Urothelium cell line (cell line): ENCODE measurements at regions not wholly inside any gene's neighbourhood (a gene's known extent, or its start where the extent isn't known, plus 50 kb on each side); places are given as distances from the start of the nearest gene placed in this dataset.
A peak's percentile ranks its signal among the peaks of the same experiment; 100 is the strongest.
"Not testable (repeated sequence)": the region's sequence is repeated elsewhere in the genome, so short reads cannot be mapped to it uniquely, and the experiment has no call there.

Experiments used
- DNase-seq: peaks from one replicate; pipeline ENCODE4 v3.0.0; 2011; ENCODE audit warnings: low spot score, mixed read lengths
- FAIRE-seq: peaks from 2 replicates; lab custom pipeline; 2011; peaks lifted over from hg19 to GRCh38; lab: Jason Lieb, UNC

DNA sequence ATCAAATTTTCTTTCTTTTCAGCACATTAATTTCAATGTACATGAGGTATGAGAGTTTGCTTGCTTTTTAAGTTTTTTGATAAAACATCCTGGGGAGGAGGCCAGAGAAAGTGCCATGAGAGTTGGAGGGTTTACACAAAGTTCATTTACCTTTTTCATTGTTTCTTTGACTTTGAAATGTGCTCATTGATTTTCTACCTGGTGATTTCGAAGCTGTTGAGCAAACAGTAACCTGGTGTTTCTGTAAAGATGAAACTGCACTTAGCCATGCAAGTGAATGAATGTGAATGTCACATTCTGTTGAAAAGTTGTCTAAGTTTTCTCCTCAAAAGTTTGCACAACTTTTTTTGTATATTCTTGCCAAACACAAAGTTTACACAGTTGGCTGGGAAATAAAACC is 797.0 kb downstream of the METTL4 start:
- DNase-seq (no peak), FAIRE-seq (no peak)

DNA sequence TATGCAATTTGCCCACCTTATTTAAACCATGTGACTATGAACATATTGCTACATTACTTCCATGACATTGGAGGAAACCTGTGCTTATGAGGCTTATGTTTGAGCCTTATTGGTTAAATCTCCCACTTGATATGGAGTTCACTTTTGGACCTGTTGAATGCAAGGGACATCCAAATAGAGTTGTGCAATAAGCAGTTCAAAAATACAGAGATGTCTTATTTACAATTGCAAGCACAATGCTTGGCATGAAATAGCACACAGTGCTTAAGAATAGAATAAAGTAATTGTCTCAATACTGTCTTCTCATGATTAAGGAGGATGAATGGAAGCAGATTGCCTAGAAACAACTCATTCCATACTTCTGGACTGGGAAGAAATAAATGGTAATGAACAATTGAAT is 793.5 kb downstream of the METTL4 start:
- no peak for DNase-seq
- no peak for FAIRE-seq

DNA sequence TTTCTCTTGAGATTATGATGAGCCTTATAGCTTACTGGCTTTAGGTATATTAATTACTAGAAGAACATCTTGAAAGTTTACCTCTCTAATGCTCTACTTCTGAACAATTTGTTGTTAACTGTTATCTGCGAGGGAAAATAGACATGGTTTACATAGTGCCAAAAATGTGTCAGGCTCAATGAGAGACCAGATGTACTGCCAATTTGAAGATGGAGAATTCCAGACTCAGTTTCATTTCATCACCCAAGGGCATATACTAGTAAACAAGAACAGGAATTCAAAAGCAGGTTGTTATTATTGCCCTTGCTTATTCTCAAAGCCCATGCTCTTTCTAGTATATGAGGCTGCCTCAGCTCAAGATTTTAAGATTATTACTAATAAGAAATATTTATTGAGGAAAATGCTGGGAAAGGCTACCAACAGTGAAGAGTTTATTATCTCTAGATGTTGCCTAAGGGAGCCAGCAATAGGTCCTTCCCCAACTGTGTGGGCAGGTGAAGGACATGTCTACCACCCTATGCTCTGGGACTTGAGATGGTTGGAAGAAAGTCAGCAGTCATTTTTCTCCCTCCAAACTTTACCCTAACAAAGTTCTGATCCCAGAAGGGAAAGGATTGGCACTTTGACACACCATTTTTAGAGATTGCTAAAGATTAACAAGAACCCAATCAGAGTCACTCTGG is 792.7 kb downstream of the METTL4 start:
- FAIRE-seq (no peak), DNase-seq (no peak)

DNA sequence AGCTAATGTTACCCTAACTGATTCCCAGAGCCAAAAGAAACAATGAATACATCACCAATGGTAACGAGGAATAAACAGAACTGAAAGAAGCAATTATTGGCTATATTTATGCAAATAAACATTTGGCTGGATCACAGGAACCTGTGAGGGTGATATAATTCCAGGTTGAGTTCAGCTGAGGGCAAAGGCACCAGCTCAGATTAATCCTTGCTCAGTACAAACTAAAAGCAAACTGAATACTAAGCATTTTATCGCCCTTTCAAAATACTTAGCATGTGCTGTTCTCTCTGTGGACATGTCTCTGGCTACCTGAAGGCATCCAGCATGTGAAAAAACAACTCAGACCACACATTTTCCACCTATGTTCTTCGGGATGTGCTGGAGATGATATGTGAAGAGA is 791.7 kb downstream of the METTL4 start:
- FAIRE-seq (no peak), DNase-seq (no peak)

DNA sequence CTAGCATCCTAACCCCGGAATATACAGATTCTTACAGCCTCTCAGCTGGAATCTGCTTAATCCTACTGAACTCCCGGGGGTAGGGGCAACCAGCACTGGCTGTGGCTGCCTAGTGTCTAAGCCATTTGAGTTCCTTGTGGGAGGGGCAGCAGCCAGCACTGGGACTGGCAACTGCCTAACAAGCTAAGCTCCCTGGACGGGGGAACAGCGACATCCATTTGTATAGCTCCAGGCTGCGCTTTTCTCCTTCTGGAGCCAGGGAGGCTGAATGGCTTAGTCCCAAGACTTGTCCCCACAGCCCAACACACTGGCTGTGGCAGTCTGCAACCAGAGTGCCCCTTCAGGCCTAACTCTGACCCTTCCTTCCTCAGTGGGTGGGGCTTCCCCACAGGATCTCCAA is 787.2 kb downstream of the METTL4 start:
- FAIRE-seq, result peak; percentile 59

DNA sequence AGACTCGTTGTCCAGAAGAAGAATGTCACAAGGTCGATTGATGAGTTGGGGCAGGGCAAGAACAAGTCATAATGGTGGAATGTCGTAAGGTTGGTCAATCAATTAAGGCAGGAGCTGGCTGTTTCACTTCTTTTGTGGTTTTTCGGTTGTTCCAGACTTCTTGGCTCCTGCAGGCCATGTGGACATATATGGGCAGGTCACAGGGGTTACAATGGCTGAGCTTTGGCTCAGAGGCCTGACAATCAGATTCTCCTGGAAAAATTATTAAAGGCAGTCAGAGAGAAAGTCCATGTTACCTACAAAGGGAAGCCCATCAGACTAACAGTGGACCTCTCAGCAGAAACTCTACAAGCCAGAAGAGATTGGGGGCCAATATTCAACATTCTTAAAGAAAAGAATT is 785.3 kb downstream of the METTL4 start:
- not testable (repeated sequence) for FAIRE-seq

More for the DNA sequence above, 787.2 kb downstream of the METTL4 start:
- DNase-seq, result no peak

DNA sequence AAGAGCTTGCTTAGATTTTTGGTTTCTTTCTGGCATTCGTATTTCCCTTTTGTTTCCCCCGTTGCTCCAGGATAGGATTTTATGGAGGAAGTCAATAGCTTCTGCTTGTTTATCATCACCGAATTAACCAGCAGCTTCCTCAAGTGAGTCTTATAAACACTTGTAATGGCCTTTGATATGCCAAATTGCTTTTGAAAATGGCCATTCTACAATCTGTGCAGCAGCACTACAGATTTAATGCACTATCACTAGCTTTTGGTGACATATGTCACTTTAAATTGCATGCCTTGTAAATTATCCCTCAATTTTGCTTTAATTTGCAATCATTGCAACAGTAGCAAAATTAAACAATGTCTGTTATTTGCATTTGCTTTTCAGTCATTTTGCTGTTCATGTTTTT is 774.7 kb downstream of the METTL4 start:
- FAIRE-seq (no peak), DNase-seq (no peak)

More for the DNA sequence above, 785.3 kb downstream of the METTL4 start:
- not testable (repeated sequence) for DNase-seq

DNA sequence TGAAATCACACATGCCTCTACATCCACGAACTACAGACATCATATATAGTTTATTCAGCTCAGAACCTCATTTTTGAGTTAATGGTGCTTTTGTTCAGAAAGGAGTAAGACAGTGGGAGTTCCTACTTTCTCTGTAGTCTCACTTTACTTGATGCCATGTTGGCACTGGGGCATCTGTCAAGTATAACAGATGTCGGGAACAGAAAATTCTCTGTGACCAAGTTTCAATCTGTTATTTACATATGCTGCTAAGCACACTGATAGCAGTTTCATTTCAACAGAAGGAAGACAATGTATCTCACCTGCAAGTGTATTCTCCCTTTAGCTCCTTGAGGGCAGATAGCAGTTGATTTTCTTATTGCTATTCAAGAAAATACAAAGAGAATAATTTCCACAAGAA is 774.1 kb downstream of the METTL4 start:
- no peak for DNase-seq
- FAIRE-seq, result no peak

DNA sequence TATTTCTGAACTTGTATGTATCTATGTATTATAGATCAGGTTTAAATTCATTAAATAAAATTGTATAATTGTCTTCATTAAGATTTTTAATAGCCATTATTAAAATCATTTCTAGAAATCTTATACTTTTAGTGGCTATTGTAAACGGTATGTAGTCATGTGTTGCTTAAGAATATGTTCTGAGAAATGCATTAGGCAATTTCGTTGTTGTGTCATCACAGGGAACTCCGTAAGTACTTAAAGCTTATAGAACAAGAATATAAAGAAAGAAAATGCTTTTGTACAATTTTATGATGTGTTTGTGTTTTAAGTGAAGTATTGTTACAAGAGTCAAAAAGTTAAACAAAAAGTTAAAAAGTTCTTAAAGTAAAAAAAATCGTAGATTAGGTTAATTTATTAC is 765.8 kb downstream of the METTL4 start:
- DNase-seq, result no peak
- no peak for FAIRE-seq

DNA sequence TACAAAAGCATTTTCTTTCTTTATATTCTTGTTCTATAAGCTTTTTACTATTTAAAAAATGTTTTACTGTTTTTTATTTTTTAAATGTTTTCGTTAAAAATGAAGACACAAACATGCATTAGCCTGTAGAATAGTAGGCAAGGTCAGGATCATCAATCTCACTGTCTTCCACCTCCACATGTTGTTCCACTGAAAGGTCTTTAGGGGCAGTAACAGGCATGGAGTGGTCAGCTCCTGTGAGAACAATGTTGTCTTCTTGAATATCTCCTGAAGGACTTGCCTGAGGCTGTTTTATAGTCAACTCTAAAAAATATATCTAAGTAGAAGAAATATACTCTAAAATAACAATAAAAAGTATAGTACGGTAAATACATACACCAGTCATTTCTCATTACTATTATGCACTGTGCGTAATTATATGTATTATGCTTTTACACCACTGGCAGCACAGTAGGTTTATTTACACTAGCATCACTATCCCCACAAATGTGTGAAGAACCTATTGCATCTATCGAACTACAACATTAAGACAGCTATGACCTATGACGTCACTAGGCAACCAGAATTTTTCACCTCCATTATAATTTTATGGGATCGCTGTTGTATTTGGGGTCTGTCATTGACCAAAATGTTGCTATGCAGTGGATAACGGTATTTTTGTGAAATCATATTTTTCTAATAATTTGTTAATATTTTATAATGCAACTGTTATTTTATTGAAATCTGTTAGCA is 764.3 kb downstream of the METTL4 start:
- no peak for DNase-seq
- peak; percentile 40 for FAIRE-seq

DNA sequence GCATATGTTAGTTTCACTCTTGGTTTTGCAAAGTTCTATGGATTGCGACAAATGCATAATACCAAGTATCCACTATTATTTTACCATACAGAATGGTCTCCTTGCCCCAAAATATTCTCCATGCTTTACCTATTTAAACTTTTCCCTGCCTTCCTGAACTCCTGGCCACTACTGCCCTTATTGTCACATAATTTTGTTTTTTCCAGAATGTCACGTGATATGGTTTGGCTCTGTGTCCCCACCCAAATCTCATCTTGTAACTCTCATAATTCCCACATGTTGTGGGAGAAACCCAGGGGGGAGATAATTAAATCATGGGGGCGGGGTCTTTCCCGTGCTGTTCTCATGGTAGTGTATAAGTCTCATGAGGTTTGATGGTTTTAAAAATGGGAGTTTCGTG is 760.0 kb downstream of the METTL4 start:
- FAIRE-seq, result peak; percentile 90
- no peak for DNase-seq

DNA sequence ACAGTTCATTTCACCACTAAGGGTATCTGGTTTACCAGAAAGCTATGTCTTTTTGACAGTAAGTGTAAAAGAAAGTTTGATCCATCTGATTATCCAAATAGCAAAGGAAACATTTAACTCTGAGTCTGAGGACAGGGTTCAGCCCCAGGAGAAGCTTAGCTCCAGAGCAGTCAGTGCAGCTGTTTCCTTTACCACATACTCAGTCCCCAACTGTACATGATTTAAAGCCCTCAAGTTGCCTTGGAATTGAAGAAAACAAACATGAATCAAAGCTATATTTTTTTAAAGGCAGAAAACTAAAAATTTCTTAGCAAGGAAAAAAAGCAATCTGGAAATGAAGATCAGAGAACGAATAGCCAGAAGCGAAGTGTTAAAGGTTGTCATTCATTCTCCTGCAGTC is 746.0 kb downstream of the METTL4 start:
- FAIRE-seq, result no peak
- DNase-seq, result no peak

DNA sequence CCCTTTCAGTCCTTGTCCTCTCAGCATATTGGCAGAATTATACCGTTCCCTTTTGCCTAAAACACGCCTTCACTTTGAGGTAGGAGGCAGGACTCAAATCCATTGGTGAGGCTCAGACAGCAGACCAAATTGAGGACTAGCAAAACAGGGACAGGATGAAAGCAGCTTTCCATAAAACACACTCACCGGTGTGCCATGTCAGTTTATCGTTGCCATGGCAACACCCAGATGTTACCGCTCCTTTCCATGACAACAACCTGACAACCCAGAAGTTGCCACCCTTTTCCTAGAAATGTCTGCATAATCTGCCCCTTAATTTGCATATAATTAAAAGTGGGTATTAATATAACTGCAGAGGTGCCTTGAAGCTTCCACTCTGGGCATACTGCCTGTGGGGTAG is 730.4 kb downstream of the METTL4 start:
- FAIRE-seq (peak; percentile 97), DNase-seq (no peak)

DNA sequence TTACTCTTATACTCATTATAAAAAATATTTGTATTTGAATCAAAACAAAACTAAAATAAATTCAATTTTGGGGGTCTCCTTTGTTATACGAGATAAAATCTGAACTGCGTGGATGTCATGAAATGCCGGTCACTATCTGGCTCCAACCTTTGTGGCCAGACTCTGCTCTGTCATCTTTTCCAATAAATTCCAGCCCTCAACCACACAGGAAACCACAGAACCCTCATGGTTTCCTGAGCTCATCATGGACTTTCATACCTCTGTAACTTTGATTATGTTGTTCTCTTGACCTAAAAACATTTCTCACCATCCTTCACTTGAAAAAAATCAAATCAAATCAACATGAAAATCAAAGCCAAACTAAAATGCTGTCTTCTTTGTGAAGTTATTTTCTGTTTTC is 724.7 kb downstream of the METTL4 start:
- FAIRE-seq, result peak; percentile 13
- DNase-seq, result peak; percentile 90

DNA sequence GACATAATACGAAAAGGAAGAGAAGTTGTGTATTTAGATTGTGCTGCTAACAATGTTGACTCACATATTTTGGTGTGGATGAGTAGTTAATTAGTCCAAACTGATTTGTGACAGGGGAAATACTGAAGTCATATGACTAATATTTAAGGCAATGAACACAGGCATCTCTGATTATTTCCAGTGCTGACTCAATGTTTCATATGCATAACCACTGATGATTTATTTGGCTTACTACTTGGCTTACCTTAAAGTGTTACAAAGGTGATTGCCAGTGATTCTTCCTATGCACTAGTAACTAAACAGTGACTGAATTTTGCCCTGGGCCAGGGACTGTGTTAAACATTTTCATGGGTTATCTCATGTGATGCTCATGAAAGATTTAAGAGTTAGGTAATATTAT is 722.6 kb downstream of the METTL4 start:
- no peak for DNase-seq
- no peak for FAIRE-seq

DNA sequence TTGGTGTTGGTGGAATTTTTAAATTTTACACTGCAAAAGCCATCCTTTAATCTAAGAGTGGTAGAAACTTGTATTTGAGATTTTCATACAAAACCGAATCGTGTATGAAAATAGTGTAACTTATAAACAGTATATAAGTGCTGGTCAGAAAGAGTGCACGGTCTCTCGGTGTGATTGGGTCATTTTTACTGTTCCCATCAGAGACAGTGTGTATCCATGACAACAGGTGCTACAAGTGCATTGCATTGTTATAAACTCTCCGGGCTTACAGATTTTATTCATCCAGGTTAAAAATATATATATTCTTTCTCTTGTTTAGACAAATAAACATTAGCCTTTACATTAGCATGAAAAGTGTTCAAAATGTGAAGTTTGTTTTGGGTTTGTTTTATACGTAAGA is 721.9 kb downstream of the METTL4 start:
- FAIRE-seq (peak; percentile 27), DNase-seq (no peak)

DNA sequence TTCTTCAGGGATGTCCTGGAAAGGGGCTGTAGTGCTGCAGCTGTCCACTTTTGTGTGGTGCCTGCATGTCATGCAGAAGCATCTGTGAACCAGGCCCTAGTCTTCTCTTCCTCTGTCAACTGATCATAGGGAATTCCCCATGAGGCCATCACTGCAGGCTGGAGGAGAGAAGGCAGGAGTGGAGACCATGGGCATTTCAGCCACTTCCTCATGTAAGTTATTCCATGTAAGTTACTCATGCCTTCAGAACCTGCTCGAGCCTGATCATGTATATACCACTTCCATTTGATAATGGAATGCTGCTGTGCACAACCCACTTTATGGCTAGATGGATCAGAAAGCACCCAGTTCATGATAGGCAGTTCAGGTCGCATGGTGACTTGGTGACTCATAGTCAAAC is 714.0 kb downstream of the METTL4 start:
- peak; percentile 89 for FAIRE-seq
- DNase-seq, result not testable (repeated sequence)

DNA sequence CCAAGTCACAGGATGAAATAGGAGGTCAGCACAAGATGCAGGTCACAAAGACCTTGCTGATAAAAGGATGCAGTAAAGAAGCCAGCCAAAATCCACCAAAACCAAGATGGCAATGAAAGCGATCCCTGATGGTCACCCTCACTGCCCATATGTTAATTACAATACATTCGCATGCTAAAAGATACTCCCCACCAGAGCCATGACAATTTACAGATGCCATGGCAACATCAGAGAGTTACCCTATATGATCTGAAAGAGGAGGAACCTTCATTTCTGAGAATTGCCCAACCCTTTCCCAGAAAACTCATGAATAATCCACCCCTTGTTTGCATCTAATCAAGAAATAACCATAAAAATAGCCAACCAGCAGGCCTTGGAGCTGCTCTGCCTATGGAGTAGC is 709.8 kb downstream of the METTL4 start:
- FAIRE-seq (peak; percentile 91), DNase-seq (no peak)

DNA sequence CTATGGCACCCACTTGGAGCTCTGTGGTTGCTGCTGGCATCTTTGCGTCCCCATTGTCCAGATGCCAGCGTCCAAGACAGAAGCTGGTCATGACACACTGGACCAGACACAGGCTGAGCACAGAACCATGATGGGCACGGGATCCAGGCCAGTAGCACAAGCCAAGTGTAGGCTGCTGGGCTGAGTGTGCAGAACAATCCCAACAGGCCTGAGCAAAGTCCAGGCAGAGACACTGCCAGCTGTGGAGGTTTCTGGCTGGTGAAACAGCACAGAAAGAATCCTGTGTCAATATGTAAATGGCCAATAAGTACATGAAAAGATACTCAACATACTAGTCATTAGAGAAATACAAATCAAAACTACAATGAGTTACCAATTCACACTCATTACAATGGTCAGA is 705.4 kb downstream of the METTL4 start:
- DNase-seq (no peak), FAIRE-seq (no peak)

DNA sequence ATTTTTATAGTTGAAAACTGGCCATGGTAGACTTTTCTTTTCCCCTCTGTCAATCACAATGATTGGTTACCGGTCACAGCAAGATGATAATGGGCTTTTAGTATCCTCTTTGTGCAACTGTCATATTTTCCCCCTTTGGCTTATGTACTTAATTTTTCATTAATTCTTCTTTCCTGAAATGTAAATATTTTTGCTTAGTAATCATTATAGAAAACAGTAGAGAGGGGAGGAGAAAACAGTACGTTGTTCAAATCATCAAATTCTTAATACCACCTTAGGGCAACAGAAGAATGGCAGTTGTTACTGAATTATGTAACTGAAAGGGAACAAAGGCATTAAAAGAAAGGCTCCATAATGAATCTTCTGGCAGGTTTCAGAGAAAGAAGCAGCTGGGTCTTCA is 699.0 kb downstream of the METTL4 start:
- FAIRE-seq (no peak), DNase-seq (no peak)

DNA sequence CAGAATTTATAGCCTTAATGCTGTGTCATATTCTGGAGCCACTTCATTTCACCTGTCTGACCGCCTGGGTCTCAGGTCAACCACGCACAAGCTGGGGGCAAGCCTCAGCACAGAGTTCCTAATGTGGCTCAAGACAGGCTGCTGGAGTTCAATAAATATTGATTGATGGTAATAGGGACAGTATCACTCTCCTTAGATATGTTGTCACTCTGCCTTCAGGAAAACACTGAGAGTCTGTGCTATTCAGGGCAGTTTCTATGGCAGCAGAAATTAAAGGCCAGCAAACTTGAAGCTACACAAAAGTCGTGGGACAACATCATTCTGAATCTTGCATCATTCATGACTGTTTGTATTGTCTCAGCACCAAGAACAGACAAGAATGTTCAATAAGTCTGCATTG is 696.1 kb downstream of the METTL4 start:
- DNase-seq, result no peak

DNA sequence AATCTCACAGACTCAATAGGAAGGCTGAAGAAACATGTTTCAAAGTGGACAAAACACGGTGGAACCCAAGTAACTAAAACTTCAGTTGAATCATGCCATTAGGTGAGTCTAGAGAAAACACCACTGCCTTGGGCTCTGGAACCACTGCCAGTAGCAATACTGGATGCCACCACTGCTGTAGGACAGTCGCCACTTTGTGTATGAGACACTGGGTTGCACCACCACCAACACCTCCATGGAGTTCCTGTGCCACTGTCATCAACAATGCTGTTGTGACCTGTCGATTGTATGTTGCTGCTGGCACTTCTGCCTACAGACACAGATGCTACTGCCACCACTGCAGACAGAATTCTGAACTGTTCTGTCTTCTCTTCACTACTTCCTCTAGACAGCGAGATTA is 686.7 kb downstream of the METTL4 start:
- FAIRE-seq (peak; percentile 93), DNase-seq (no peak)

More for the DNA sequence above, 696.1 kb downstream of the METTL4 start:
- FAIRE-seq, result peak; percentile 85
